Liver (tissue), 8 donors: ENCODE measurements at regions not wholly inside any gene's neighbourhood (a gene's known extent, or its start where the extent isn't known, plus 50 kb on each side); places are given as distances from the start of the nearest gene placed in this dataset.

Experiments used
- DNase-seq: peaks from one replicate; pipeline ENCODE4 v3.0.0-alpha.2; 2017; ENCODE audit warnings: low spot score
- H3K27ac ChIP-seq, 2 donors: one replicate each; pipeline ENCODE4 v1.7.0; 2013; ENCODE audit warnings: inconsistent platforms in 2 of 2, low read length in 2 of 2, control low read depth in 1 of 2, low read depth in 1 of 2, mild to moderate bottlenecking in 1 of 2
- H3K27me3 ChIP-seq, 4 donors: one replicate each; pipeline versions ENCODE4 v1.6.1 to v1.7.0; 2013; ENCODE audit warnings: low read length in 3 of 4, inconsistent platforms in 1 of 4, mild to moderate bottlenecking in 1 of 4, moderate library complexity in 1 of 4; ENCODE audit not compliant: control insufficient read depth in 4 of 4, insufficient read depth in 4 of 4
- H3K36me3 ChIP-seq, 4 donors: one replicate each; pipeline versions ENCODE4 v1.6.1 to v1.7.0; 2013; ENCODE audit warnings: low read length in 3 of 4, mild to moderate bottlenecking in 3 of 4, low read depth in 1 of 4, moderate library complexity in 1 of 4; ENCODE audit not compliant: control insufficient read depth in 4 of 4, insufficient read depth in 3 of 4
- H3K4me1 ChIP-seq, 4 donors: one replicate each; pipeline versions ENCODE4 v1.6.1 to v1.7.0; 2013; ENCODE audit warnings: low read length in 3 of 4, mild to moderate bottlenecking in 3 of 4, moderate library complexity in 1 of 4; ENCODE audit not compliant: control insufficient read depth in 4 of 4, insufficient read depth in 4 of 4
- H3K4me3 ChIP-seq, 3 donors: one replicate each; pipeline versions ENCODE4 v1.6.1 to v1.7.0; 2013; ENCODE audit warnings: low read length in 3 of 3, control low read depth in 1 of 3, low read depth in 1 of 3, mild to moderate bottlenecking in 1 of 3
- H3K9ac ChIP-seq, 2 donors: one replicate each; pipeline ENCODE4 v1.7.0; 2013; ENCODE audit warnings: low read length in 2 of 2, mild to moderate bottlenecking in 2 of 2, moderate library complexity in 2 of 2, control low read depth in 1 of 2, low read depth in 1 of 2
- H3K9me3 ChIP-seq, 4 donors: one replicate each; pipeline versions ENCODE4 v1.6.1 to v1.7.0; 2013; ENCODE audit warnings: low read length in 3 of 4; ENCODE audit not compliant: control insufficient read depth in 4 of 4
- ATF3 ChIP-seq: IDR thresholded peaks from 2 replicates; pipeline ENCODE4 v1.6.1; 2016; ENCODE audit warnings: antibody characterized with exemption
- CTCF ChIP-seq: fragments of 150-350 bp; IDR thresholded peaks from 2 replicates; pipeline ENCODE4 v1.5.1; 2017; ENCODE audit warnings: improper control_type of control experiment, low read depth, low read length; ENCODE audit not compliant: missing input control
- EGR1 ChIP-seq, 2 donors: IDR thresholded peaks; 2 replicates each; pipeline ENCODE4 v1.6.1; 2016 to 2018; ENCODE audit warnings: antibody characterized with exemption in 2 of 2, low read depth in 2 of 2
- FOXA1 ChIP-seq: IDR thresholded peaks from 2 replicates; pipeline ENCODE4 v1.6.1; 2016; ENCODE audit warnings: antibody characterized with exemption
- GABPA ChIP-seq, 2 donors: IDR thresholded peaks in 1 of 2; conservative IDR thresholded peaks in 1 of 2; 2 replicates each; pipeline ENCODE4 v1.6.1; 2016; ENCODE audit warnings: antibody characterized with exemption in 2 of 2, mild to moderate bottlenecking in 1 of 2, moderate library complexity in 1 of 2
- HNF4A ChIP-seq, 2 donors: conservative IDR thresholded peaks; 2 replicates each; pipeline ENCODE4 v1.6.1; 2016; ENCODE audit warnings: antibody characterized with exemption in 2 of 2, mild to moderate bottlenecking in 2 of 2
- HNF4G ChIP-seq: IDR thresholded peaks from 2 replicates; pipeline ENCODE4 v1.6.1; 2016; ENCODE audit warnings: antibody characterized with exemption
- JUND ChIP-seq, 2 donors: IDR thresholded peaks; 2 replicates each; pipeline ENCODE4 v1.6.1; 2016; ENCODE audit warnings: antibody characterized with exemption in 2 of 2
- MAX ChIP-seq: IDR thresholded peaks from 2 replicates; pipeline ENCODE4 v1.6.1; 2016; ENCODE audit warnings: antibody characterized with exemption
- NR2F2 ChIP-seq: IDR thresholded peaks from 2 replicates; pipeline ENCODE4 v1.6.1; 2016; ENCODE audit warnings: antibody characterized with exemption
- RAD21 ChIP-seq, 2 donors: IDR thresholded peaks; 2 replicates each; pipeline ENCODE4 v1.6.1; 2016; ENCODE audit warnings: antibody characterized with exemption in 2 of 2, mild to moderate bottlenecking in 2 of 2
- REST ChIP-seq: IDR thresholded peaks from 2 replicates; pipeline ENCODE4 v1.6.1; 2016; ENCODE audit warnings: antibody characterized with exemption, mild to moderate bottlenecking
- RXRA ChIP-seq, 2 donors: IDR thresholded peaks; 2 replicates each; pipeline ENCODE4 v1.6.1; 2017 to 2018; ENCODE audit warnings: antibody characterized with exemption in 2 of 2, mild to moderate bottlenecking in 1 of 2
- SP1 ChIP-seq: IDR thresholded peaks from 2 replicates; pipeline ENCODE4 v1.6.1; 2018; ENCODE audit warnings: antibody characterized with exemption, mild to moderate bottlenecking
- TAF1 ChIP-seq: conservative IDR thresholded peaks from 2 replicates; pipeline ENCODE4 v1.6.1; 2016; ENCODE audit warnings: antibody characterized with exemption, mild to moderate bottlenecking
- YY1 ChIP-seq: IDR thresholded peaks from 2 replicates; pipeline ENCODE4 v1.6.1; 2016; ENCODE audit warnings: antibody characterized with exemption, mild to moderate bottlenecking
- ZBTB33 ChIP-seq: IDR thresholded peaks from 2 replicates; pipeline ENCODE4 v1.6.1; 2016; ENCODE audit warnings: antibody characterized with exemption
- WGBS: extraction: QIAGEN DNeasy Blood & Tissue Kit; methylation state at CpG from one replicate; pipeline ENCODE4 v1.1.7; 2013; 5-methylcytosine and 5-hydroxymethylcytosine counted together
- donor health status: healthy.
- donor health status: healthy.
- donor health status: healthy.
- donor health status: healthy.
- donor health status: healthy.

GRCh38 chr14:42729681-42730080, 1123.0 kb downstream of the LRFN5 start:
- Histone ChIP-seq H3K9me3 (no peaks in the 10 kb centered on the region), H3K36me3 (no peaks in the 10 kb centered on the region), H3K27me3 (no peaks in the 10 kb centered on the region), H3K9ac (no peak overlapping the region), H3K4me3 (no peak overlapping the region), H3K4me1 (no peaks in the 10 kb centered on the region), H3K27ac (no peak overlapping the region)
- 82% methylated on average over 2 of the region's 2 CpGs for WGBS
- no peak for TF ChIP-seq ZBTB33
- no peak for TF ChIP-seq TAF1
- no peak for DNase-seq

- Histone ChIP-seq H3K9ac (no peak overlapping the region), H3K4me3 (no peak overlapping the region), H3K4me1 (no peaks in the 10 kb centered on the region), H3K27me3 (no peaks in the 10 kb centered on the region), H3K27ac (no peak overlapping the region), H3K36me3 (no peaks in the 10 kb centered on the region), H3K9me3 (no peaks in the 10 kb centered on the region)
- TF ChIP-seq CTCF (no peak), HNF4G (no peak), JUND (IDR thresholded peaks at IDR 0.05) (no peak), YY1 (no peak), ZBTB33 (no peak), TAF1 (no peak), FOXA1 (no peak), RXRA (IDR thresholded peaks at IDR 0.05) (no peak), MAX (no peak), HNF4A (conservative IDR thresholded peaks at IDR 0.05) (no peak), REST (no peak), GABPA (IDR thresholded peaks at IDR 0.05 in 1 of 2, conservative IDR thresholded peaks at IDR 0.05 in 1 of 2) (no peak), NR2F2 (no peak), RAD21 (IDR thresholded peaks at IDR 0.05) (no peak), SP1 (no peak), EGR1 (IDR thresholded peaks at IDR 0.05; ENCODE audit: low read depth in 2 of 2) (no peak), ATF3 (no peak)
- no peak for DNase-seq
- WGBS: 49% methylated on average over 1 of the region's 1 CpG
Measured at GRCh38 chr14:42719391-42719790, 1112.7 kb downstream of the LRFN5 start.
